ENCODE measurements at regions not wholly inside any gene's neighbourhood (a gene's known extent, or its start where the extent isn't known, plus 50 kb on each side); places are given as distances from the start of the nearest gene placed in this dataset.

- intact Hi-C loops (cut with DNase I) = no loop called here
Measured at GRCh38 chr18:73040247-73040646, 172.5 kb upstream of the NETO1 start.

GRCh38 chr18:73038336-73038735 lies 170.5 kb upstream of the NETO1 start:
- ATAC-seq = no peak
- no peak overlapping the region for H3K4me3 ChIP-seq
- no peak for TF ChIP-seq CTCF (IDR thresholded peaks at IDR 0.05)
- intact Hi-C loops (cut with DNase I) = no loop called here
- H3K36me3 ChIP-seq = no peaks in the 10 kb centered on the region
- H3K27me3 ChIP-seq (ENCODE audit: low read depth) = no peaks in the 10 kb centered on the region
- no peaks in the 10 kb centered on the region for H3K4me1 ChIP-seq
- no peak for DNase-seq
- no peak overlapping the region for H3K27ac ChIP-seq
- no peaks in the 10 kb centered on the region for H3K9me3 ChIP-seq

More at GRCh38 chr18:73040247-73040646, 172.5 kb upstream of the NETO1 start:
- no peak for TF ChIP-seq CTCF (IDR thresholded peaks at IDR 0.05)
- H3K9me3 ChIP-seq = no peaks in the 10 kb centered on the region
- H3K27me3 ChIP-seq (ENCODE audit: low read depth) = no peaks in the 10 kb centered on the region
- no peak overlapping the region for H3K27ac ChIP-seq
- H3K4me1 ChIP-seq = no peaks in the 10 kb centered on the region
- H3K36me3 ChIP-seq = no peaks in the 10 kb centered on the region
- H3K4me3 ChIP-seq = no peak overlapping the region
- DNase-seq = no peak
- ATAC-seq = no peak

GRCh38 chr18:73023975-73024374 lies 156.2 kb upstream of the NETO1 start:
- intact Hi-C loops (cut with DNase I) = no loop called here
- no peak for DNase-seq

GRCh38 chr18:73009691-73010090 lies 141.9 kb upstream of the NETO1 start:
- Histone ChIP-seq H3K27me3 (ENCODE audit: low read depth) (no peaks in the 10 kb centered on the region), H3K36me3 (no peaks in the 10 kb centered on the region), H3K4me3 (no peak overlapping the region), H3K27ac (no peak overlapping the region), H3K4me1 (no peaks in the 10 kb centered on the region), H3K9me3 (no peaks in the 10 kb centered on the region)
- intact Hi-C loops (cut with DNase I) = no loop called here
- DNase-seq (no peak), ATAC-seq (no peak)
- no peak for TF ChIP-seq CTCF (IDR thresholded peaks at IDR 0.05)

More at GRCh38 chr18:73023975-73024374, 156.2 kb upstream of the NETO1 start:
- no peaks in the 10 kb centered on the region for H3K27me3 ChIP-seq (ENCODE audit: low read depth)
- no peak for ATAC-seq
- H3K27ac ChIP-seq = no peak overlapping the region
- H3K36me3 ChIP-seq = no peaks in the 10 kb centered on the region
- no peaks in the 10 kb centered on the region for H3K4me1 ChIP-seq
- peaks cover 10% of the 10 kb centered on the region for H3K9me3 ChIP-seq
- TF ChIP-seq CTCF (IDR thresholded peaks at IDR 0.05) = no peak
- H3K4me3 ChIP-seq = no peak overlapping the region

GRCh38 chr18:73007915-73008308 lies 140.1 kb upstream of the NETO1 start:
- H3K4me3 ChIP-seq = no peak overlapping the region
- intact Hi-C loops (cut with DNase I) = no loop called here
- H3K27ac ChIP-seq = no peak overlapping the region
- H3K27me3 ChIP-seq (ENCODE audit: low read depth) = no peaks in the 10 kb centered on the region
- H3K9me3 ChIP-seq = no peaks in the 10 kb centered on the region
- TF ChIP-seq CTCF (IDR thresholded peaks at IDR 0.05) = no peak
- H3K4me1 ChIP-seq = no peaks in the 10 kb centered on the region
- H3K36me3 ChIP-seq = no peaks in the 10 kb centered on the region
- DNase-seq (no peak), ATAC-seq (no peak)
